Neural progenitor cell (in vitro differentiated cells): ENCODE measurements at regions not wholly inside any gene's neighbourhood (a gene's known extent, or its start where the extent isn't known, plus 50 kb on each side); places are given as distances from the start of the nearest gene placed in this dataset.

ENCODE experiments used
- DNase-seq: peaks from one replicate; pipeline ENCODE4 v3.0.0-alpha.2; 2016; ENCODE audit warnings: low spot score
- H2AFZ ChIP-seq: fragments of 200-600 bp; sonication (generic); replicated peaks from 2 replicates; pipeline ENCODE4 v1.6.1; 2016; ENCODE audit warnings: antibody characterized with exemption
- H3F3A ChIP-seq: fragments of 200-600 bp; sonication (generic); 2 replicates; pipeline ENCODE4 v1.6.1; 2016; ENCODE audit warnings: antibody characterized with exemption, low read depth
- H3K27ac ChIP-seq: fragments of 200-600 bp; sonication (generic); 2 replicates; pipeline ENCODE4 v1.5.1; 2016; ENCODE audit warnings: mild to moderate bottlenecking
- H3K27me3 ChIP-seq: fragments of 200-600 bp; sonication (generic); 2 replicates; pipeline ENCODE4 v1.6.1; 2016; ENCODE audit warnings: mild to moderate bottlenecking, moderate library complexity
- H3K36me3 ChIP-seq: fragments of 200-600 bp; sonication (generic); 2 replicates; pipeline ENCODE4 v1.5.1; 2016
- H3K4me1 ChIP-seq: fragments of 200-600 bp; sonication (generic); 2 replicates; pipeline ENCODE4 v1.6.1; 2016; ENCODE audit warnings: mixed run types
- H3K4me2 ChIP-seq: fragments of 200-600 bp; sonication (generic); 2 replicates; pipeline ENCODE4 v1.6.1; 2016
- H3K4me3 ChIP-seq: fragments of 200-600 bp; sonication (generic); 2 replicates; pipeline ENCODE4 v1.5.1; 2016
- H3K79me2 ChIP-seq: fragments of 200-600 bp; sonication (generic); 2 replicates; pipeline ENCODE4 v1.6.1; 2016; ENCODE audit warnings: low read depth
- H3K9ac ChIP-seq: fragments of 200-600 bp; sonication (generic); 2 replicates; pipeline ENCODE4 v1.6.1; 2016
- H3K9me3 ChIP-seq: fragments of 200-600 bp; sonication (generic); 2 replicates; pipeline ENCODE4 v1.5.1; 2016; ENCODE audit warnings: low read depth
- H4K20me1 ChIP-seq: fragments of 200-600 bp; sonication (generic); 2 replicates; pipeline ENCODE4 v1.6.1; 2016; ENCODE audit warnings: low read depth
- H3K27ac Mint-ChIP-seq: 3 replicates; pipeline ENCODE4 v1.8.0; 2021; ENCODE audit warnings: mixed read lengths
- H3K27me3 Mint-ChIP-seq: 2 replicates; pipeline ENCODE4 v1.8.0; 2022; ENCODE audit warnings: low read depth, mild to moderate bottlenecking, inconsistent platforms, moderate library complexity, mixed read lengths; ENCODE audit not compliant: insufficient read depth
- H3K36me3 Mint-ChIP-seq: 3 replicates; pipeline ENCODE4 v1.8.0; 2021; ENCODE audit warnings: mixed read lengths
- H3K4me1 Mint-ChIP-seq: 3 replicates; pipeline ENCODE4 v1.8.0; 2021; ENCODE audit warnings: mixed read lengths
- H3K4me3 Mint-ChIP-seq: 3 replicates; pipeline ENCODE4 v1.8.0; 2021; ENCODE audit warnings: mild to moderate bottlenecking, moderate library complexity, mixed read lengths
- H3K9me3 Mint-ChIP-seq: 3 replicates; pipeline ENCODE4 v1.8.0; 2020; ENCODE audit warnings: mixed read lengths
- EZH2 ChIP-seq: fragments of 200-600 bp; sonication (generic); IDR thresholded peaks from 2 replicates; pipeline ENCODE4 v1.6.1; 2017; ENCODE audit warnings: antibody characterized with exemption, mild to moderate bottlenecking, moderate library complexity
- EZH2phosphoT487 ChIP-seq: fragments of 200-600 bp; sonication (generic); IDR thresholded peaks from 2 replicates; pipeline ENCODE4 v1.6.1; 2017; ENCODE audit warnings: antibody characterized with exemption
- TF ChIP-seq, protein P1 (sequence below): fragments of 200-600 bp; sonication (generic); IDR thresholded peaks from 2 replicates; pipeline ENCODE4 v1.5.1; 2017; ENCODE audit warnings: antibody characterized with exemption, mild to moderate bottlenecking

DNA sequence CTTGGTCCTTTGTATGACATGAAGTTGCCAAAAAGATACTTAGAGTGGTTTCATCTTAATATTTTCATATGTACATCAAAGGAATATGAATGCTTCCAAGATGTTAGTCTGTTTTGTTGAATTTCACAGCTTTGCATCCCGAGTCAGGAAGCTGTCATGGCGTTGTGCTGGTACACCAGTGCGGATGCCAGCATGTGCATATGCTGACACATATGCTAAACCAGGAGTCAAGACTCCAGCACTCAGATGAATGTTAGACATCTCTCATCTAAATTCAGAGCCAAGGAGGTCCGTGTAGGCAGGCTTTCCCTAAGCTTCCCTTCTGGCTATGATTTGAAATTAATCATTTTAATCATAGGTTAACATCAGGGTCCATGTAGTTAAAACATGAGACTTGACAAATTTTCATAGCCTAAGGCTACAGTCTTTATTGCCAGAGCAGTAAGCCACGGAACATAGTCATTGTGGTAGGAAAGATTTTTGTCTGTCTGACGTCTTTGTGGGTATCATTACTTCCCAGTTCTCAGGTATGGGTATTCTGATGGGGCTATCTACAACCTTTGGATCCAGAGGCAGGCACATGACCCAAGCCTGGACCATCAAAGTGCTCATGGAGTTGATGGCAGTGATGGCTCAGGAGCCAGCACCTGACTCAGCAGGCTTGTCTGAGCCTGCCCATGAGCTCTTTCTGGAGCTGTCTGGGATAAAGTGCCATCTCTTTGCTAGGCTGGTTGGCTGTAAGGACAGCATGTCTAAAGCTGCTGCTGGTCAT, 246.1 kb downstream of the KCNRG start:
- Mint-ChIP-seq H3K27ac (peak overlapping the region; percentile 63), H3K9me3 (no peaks in the 10 kb centered on the region), H3K4me3 (no peak overlapping the region), H3K27me3 (peaks cover 2% of the 10 kb centered on the region), H3K36me3 (no peaks in the 10 kb centered on the region), H3K4me1 (no peaks in the 10 kb centered on the region)
- no peak overlapping the region for H2AFZ ChIP-seq
- H3K4me1 ChIP-seq: no peaks in the 10 kb centered on the region
- H3K9ac ChIP-seq: no peak overlapping the region
- H3F3A ChIP-seq: no peaks in the 10 kb centered on the region
- H3K36me3 ChIP-seq: no peaks in the 10 kb centered on the region
- no peak overlapping the region for H3K27ac ChIP-seq
- H3K4me3 ChIP-seq: no peak overlapping the region
- no peaks in the 10 kb centered on the region for H3K79me2 ChIP-seq
- no peaks in the 10 kb centered on the region for H3K9me3 ChIP-seq
- no peaks in the 10 kb centered on the region for H4K20me1 ChIP-seq
- no peak for TF ChIP-seq EZH2
- TF ChIP-seq EZH2phosphoT487: no peak
- TF ChIP-seq, protein P1, sequence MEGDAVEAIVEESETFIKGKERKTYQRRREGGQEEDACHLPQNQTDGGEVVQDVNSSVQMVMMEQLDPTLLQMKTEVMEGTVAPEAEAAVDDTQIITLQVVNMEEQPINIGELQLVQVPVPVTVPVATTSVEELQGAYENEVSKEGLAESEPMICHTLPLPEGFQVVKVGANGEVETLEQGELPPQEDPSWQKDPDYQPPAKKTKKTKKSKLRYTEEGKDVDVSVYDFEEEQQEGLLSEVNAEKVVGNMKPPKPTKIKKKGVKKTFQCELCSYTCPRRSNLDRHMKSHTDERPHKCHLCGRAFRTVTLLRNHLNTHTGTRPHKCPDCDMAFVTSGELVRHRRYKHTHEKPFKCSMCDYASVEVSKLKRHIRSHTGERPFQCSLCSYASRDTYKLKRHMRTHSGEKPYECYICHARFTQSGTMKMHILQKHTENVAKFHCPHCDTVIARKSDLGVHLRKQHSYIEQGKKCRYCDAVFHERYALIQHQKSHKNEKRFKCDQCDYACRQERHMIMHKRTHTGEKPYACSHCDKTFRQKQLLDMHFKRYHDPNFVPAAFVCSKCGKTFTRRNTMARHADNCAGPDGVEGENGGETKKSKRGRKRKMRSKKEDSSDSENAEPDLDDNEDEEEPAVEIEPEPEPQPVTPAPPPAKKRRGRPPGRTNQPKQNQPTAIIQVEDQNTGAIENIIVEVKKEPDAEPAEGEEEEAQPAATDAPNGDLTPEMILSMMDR: no peak
- H3K27me3 ChIP-seq: no peaks in the 10 kb centered on the region
- H3K4me2 ChIP-seq: no peak overlapping the region
- no peak for DNase-seq

DNA sequence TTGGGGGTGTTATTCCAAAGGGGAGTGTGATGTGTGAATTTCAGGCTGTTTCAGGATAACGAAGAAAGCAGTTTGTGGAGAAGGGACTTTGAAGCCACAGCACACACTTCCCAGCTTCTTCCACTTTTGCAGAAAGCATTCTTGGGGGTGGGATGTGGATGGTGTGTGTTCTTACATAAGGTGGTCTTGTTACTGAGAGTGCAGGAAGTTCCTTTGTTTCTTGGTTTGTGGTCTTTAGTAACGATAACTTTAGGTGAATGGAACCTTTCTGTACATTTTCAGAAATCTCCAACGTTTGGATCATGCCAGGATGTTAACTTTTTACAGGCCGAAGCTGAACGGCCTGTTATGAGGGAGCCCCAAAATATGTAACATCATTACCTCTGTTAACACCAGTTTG, 251.8 kb downstream of the KCNRG start:
- no peaks in the 10 kb centered on the region for H3K9me3 ChIP-seq
- H3K9ac ChIP-seq: no peak overlapping the region
- Mint-ChIP-seq H3K4me3 (no peak overlapping the region), H3K9me3 (no peaks in the 10 kb centered on the region), H3K4me1 (no peaks in the 10 kb centered on the region), H3K36me3 (no peaks in the 10 kb centered on the region), H3K27ac (no peak overlapping the region), H3K27me3 (no peaks in the 10 kb centered on the region)
- no peak for DNase-seq
- H3K4me3 ChIP-seq: no peak overlapping the region
- H3K4me1 ChIP-seq: no peaks in the 10 kb centered on the region
- H2AFZ ChIP-seq: no peak overlapping the region
- TF ChIP-seq, protein P1: no peak
- TF ChIP-seq EZH2 (no peak), EZH2phosphoT487 (no peak)
- H3F3A ChIP-seq: no peaks in the 10 kb centered on the region
- no peak overlapping the region for H3K4me2 ChIP-seq
- no peaks in the 10 kb centered on the region for H3K27me3 ChIP-seq
- H3K36me3 ChIP-seq: no peaks in the 10 kb centered on the region
- H3K79me2 ChIP-seq: no peaks in the 10 kb centered on the region
- H3K27ac ChIP-seq: no peak overlapping the region
- H4K20me1 ChIP-seq: no peaks in the 10 kb centered on the region

DNA sequence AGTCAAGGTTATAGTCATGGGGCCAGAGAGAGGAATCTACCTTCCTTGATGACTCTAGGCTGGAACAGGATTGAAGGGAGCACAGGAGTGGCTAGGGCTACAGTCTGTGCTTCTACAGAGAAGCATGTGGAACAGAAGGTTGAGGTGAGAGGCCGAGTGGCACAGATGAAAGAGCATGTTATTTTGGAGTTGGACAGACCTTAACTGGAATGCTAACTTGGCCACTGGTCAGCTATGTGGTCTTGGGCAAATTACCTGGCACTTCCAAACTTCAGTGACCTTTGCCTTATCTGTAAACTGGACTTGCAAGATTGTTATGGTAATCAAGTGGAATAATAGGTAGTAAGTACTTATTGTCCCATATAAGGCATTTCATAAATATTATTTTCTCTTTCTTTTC, 252.7 kb downstream of the KCNRG start:
- Histone ChIP-seq H3K4me3 (no peak overlapping the region), H3K36me3 (no peaks in the 10 kb centered on the region), H3K9ac (no peak overlapping the region), H3K4me1 (no peaks in the 10 kb centered on the region), H3K79me2 (no peaks in the 10 kb centered on the region), H3K27ac (no peak overlapping the region), H2AFZ (no peak overlapping the region), H3F3A (no peaks in the 10 kb centered on the region), H3K9me3 (no peaks in the 10 kb centered on the region), H3K4me2 (no peak overlapping the region), H3K27me3 (no peaks in the 10 kb centered on the region), H4K20me1 (no peaks in the 10 kb centered on the region)
- Mint-ChIP-seq H3K4me3 (no peak overlapping the region), H3K9me3 (no peaks in the 10 kb centered on the region), H3K27me3 (no peaks in the 10 kb centered on the region), H3K4me1 (no peaks in the 10 kb centered on the region), H3K36me3 (no peaks in the 10 kb centered on the region), H3K27ac (no peak overlapping the region)
- TF ChIP-seq EZH2phosphoT487 (no peak), EZH2 (no peak)
- no peak for DNase-seq

DNA sequence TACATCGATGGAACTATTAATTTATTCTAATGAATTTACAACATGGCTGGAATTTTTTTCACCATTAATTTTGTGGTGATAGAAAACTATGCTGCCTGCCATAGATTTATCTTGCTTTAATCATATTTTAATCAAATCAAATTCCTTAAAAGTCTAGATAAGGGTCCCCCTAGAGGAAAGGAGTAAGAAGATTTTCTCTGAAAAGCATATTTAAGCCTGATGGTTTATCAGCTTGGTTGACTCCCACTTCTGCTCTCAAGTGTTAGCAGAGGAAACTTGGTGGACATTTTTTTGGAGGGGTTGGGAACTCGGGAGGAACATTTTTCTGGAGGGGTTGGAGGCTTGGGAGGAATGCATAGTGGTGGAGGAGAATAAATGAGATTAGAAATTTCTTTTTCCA, 253.3 kb downstream of the KCNRG start:
- H3K36me3 Mint-ChIP-seq: no peaks in the 10 kb centered on the region
- Histone ChIP-seq H3K27ac (no peak overlapping the region), H3K9ac (no peak overlapping the region), H4K20me1 (no peaks in the 10 kb centered on the region), H3K4me3 (no peak overlapping the region), H3K79me2 (no peaks in the 10 kb centered on the region), H3K9me3 (no peaks in the 10 kb centered on the region), H3K36me3 (no peaks in the 10 kb centered on the region), H3K4me2 (no peak overlapping the region), H2AFZ (no peak overlapping the region), H3K27me3 (no peaks in the 10 kb centered on the region), H3F3A (no peaks in the 10 kb centered on the region), H3K4me1 (no peaks in the 10 kb centered on the region)
- no peaks in the 10 kb centered on the region for H3K4me1 Mint-ChIP-seq
- no peaks in the 10 kb centered on the region for H3K9me3 Mint-ChIP-seq
- no peak overlapping the region for H3K4me3 Mint-ChIP-seq
- H3K27me3 Mint-ChIP-seq: no peaks in the 10 kb centered on the region
- no peak overlapping the region for H3K27ac Mint-ChIP-seq
- no peak for DNase-seq
- TF ChIP-seq EZH2phosphoT487: no peak
- no peak for TF ChIP-seq EZH2
- TF ChIP-seq, protein P1: no peak
